ENCODE measurements at regions not wholly inside any gene's neighbourhood (a gene's known extent, or its start where the extent isn't known, plus 50 kb on each side); places are given as distances from the start of the nearest gene placed in this dataset.

GRCh38 chr2:185954389-185954788 is 215.8 kb downstream of the FSIP2 start:
- TF ChIP-seq ELF4 (CRISPR knock-in tag; IDR thresholded peaks at IDR 0.05; ENCODE audit: low read depth) = no peak
- TF ChIP-seq RELA (CRISPR knock-in tag; IDR thresholded peaks at IDR 0.05; ENCODE audit: borderline replicate concordance) = no peak
- no peak for TF ChIP-seq ATF3 (CRISPR knock-in tag; conservative IDR thresholded peaks at IDR 0.05)

Data from WTC11 (cell line).